Hepatocyte (in vitro differentiated cells): ENCODE measurements at regions not wholly inside any gene's neighbourhood (a gene's known extent, or its start where the extent isn't known, plus 50 kb on each side); places are given as distances from the start of the nearest gene placed in this dataset.

Experiments
- CTCF ChIP-seq: fragments of 200-600 bp; sonication (generic); IDR thresholded peaks from 2 replicates; pipeline ENCODE4 v1.5.1; 2016; ENCODE audit warnings: antibody characterized with exemption, mild to moderate bottlenecking; ENCODE audit not compliant: poor library complexity
- EZH2phosphoT487 ChIP-seq: fragments of 200-600 bp; sonication (generic); IDR thresholded peaks from one replicate; pipeline ENCODE4 v1.6.1; 2018; ENCODE audit warnings: antibody characterized with exemption, mild to moderate bottlenecking, low read depth, moderate library complexity; ENCODE audit not compliant: unreplicated experiment, severe bottlenecking

- TF ChIP-seq CTCF (no peak), EZH2phosphoT487 (no peak)
These were observed 105.2 kb upstream of the EIF5 start for GRCh38 chr14:103228866-103229265.
